ENCODE measurements at regions not wholly inside any gene's neighbourhood (a gene's known extent, or its start where the extent isn't known, plus 50 kb on each side); places are given as distances from the start of the nearest gene placed in this dataset.

DNA sequence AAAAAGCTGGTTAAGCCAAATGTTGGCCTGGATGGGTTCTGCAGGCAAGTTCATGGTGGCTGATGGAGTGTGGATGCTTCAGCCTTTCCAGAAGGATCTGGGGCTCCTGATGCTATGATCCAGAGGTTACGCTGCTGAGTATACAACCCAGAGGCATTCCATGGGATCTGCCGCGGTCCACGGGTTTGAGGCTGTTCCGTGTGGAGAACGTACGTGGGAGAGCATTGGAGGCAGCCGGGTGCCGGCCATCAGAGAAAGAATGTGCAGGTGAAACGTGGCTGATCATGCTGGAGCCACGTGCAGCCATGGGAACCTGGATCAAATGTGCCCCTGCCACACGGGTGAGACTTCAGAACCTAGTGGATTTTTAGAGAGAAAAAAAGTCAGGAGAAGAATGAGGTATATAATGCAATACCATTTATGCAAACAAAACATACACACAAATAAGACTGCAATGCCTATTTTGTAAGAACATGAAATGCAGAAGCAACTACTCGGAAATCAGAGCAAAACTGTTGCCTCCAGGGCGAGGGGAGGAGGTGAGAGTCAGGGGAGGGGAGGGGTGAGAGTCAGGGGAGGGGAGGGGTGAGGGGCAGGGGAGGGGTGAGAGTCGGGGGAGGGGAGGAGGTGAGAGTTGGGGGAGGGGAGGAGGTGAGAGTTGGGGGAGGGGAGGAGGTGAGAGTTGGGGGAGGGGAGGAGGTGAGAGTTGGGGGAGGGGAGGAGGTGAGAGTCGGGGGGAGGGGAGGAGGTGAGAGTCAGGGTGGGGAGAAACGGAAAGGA, 116.5 kb upstream of the C1orf174 start:
- no peak for DNase-seq (ENCODE audit: low read depth in 3 of 3)

GRCh38 chr1:4017636-4018365, 117.7 kb upstream of the C1orf174 start:
- DNase-seq (ENCODE audit: low read depth in 3 of 3) = no peak

- DNase-seq (ENCODE audit: low read depth in 3 of 3) = no peak
Measured at GRCh38 chr1:4018466-4019146, 118.5 kb upstream of the C1orf174 start.

DNA sequence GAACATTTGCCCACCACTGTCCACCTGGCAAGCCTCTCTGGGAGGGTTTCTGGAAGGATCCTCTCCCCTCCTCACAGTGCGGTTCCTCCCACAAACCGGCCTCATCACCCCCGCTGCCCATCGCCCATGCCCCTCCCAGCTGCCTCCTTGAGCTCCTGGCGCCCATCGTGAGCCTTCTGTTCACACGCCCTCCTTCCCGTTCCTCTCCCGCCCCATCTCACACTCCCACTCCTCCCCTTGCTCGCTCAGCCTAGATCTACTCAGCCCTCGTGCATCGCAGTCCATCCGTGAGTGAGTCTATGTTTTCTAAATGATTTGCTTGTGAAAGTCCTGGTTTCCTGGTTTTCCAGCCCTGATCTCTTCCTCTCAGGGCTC, 119.1 kb upstream of the C1orf174 start:
- DNase-seq (ENCODE audit: low read depth in 3 of 3) = no peak

DNA sequence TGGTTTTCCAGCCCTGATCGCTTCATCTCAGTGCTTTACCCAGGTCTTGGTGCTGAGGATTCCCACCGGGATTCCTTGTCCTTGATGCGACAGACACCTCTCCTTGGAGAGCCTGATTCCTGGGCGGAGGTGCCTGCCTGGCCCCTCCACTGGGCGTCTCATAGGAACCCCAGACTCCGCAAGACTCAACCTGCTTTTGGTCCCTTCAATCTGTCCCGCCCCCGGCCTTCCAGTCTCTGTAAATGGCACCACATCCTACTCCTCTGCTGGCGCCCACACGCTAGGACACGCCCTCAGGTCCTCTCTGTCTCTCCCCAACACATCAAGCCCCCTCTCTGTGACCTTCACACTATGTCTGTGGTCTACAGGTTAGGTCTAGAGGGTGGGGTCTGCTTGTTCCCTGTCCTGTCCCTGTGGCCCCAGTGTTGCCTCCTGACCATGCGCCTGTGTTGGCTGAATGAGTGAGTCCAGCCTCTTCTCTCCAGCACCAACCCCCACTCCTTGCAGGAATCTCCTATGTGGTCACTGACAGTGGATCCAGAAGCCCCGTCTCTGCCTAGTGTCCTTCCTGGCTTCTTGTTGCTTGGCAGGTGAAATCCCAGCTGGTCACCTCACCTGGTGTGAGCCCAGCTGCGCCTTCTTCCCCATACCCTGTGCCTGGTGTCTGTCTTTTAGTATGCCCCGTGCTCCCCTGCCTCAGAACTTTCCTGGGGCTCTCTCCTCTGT, 119.7 kb upstream of the C1orf174 start:
- DNase-seq (ENCODE audit: low read depth in 3 of 3) = no peak

- no peak for DNase-seq (ENCODE audit: low read depth in 3 of 3)
Measured at GRCh38 chr1:4020449-4020848, 120.4 kb upstream of the C1orf174 start.

GRCh38 chr1:4021136-4021973, 121.3 kb upstream of the C1orf174 start:
- no peak for DNase-seq (ENCODE audit: low read depth in 3 of 3)

- no peak for DNase-seq (ENCODE audit: low read depth in 3 of 3)
Measured at GRCh38 chr1:4021974-4022268, 121.8 kb upstream of the C1orf174 start.

DNA sequence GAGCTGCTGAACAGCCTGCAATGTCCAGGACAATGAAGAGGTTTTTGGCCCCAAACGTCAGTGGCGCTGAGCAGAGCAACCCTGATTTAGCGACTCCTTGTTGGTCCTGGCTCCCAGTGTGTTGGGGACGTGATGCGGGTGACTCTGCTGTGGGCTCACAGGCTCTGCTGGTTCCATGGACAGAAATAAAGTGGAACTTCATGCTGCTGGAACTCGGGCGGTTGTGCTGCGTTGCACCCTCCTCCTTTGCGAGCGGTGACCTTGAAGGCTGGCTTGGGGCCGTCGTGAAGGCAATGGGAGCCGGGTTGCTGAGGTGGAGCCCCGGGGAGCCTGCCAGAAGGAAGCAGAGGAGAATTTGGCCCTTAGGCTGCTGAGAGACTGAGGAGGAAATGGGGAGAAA, 122.6 kb upstream of the C1orf174 start:
- no peak for DNase-seq (ENCODE audit: low read depth in 3 of 3)

DNA sequence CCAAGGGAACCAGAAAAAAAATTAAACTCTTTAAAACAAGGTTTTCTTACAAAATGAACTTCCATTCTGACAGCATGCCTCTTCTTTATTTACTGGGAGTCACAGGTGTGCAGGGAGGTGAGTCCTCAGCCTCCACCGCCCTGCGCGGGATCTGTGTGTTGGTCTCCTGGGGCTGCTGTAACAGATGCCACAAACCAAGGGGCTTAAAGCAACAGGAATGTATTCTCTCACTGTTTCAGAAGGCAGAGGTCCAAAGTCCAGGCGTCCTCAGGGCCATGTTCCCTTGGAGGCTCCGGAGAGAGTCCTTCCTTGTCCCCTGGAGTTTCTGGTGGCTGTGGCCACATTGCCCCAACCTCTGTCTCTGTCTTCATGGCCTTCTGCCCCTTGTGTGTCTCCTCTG, 123.6 kb upstream of the C1orf174 start:
- no peak for DNase-seq (ENCODE audit: low read depth in 3 of 3)

DNA sequence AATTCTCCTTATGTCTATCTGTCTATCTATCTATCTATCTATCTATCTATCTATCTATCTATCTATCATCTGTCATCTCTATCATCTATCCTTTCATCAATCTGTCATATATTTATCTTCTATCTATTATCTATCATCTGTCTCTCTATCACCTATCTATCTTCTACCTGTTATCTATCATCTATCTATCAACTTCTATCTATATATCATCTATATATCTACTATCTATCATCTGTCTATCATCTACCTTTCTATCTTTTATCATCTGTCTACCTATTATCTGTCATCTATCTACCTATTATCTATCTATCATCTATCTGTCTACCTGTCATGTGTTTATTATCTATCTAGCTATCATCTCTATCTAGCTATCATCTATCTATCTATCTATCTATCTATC, 124.7 kb upstream of the C1orf174 start:
- DNase-seq (ENCODE audit: low read depth in 3 of 3) = no peak

GRCh38 chr1:4025752-4026151, 125.7 kb upstream of the C1orf174 start:
- no peak for DNase-seq (ENCODE audit: low read depth in 3 of 3)

DNA sequence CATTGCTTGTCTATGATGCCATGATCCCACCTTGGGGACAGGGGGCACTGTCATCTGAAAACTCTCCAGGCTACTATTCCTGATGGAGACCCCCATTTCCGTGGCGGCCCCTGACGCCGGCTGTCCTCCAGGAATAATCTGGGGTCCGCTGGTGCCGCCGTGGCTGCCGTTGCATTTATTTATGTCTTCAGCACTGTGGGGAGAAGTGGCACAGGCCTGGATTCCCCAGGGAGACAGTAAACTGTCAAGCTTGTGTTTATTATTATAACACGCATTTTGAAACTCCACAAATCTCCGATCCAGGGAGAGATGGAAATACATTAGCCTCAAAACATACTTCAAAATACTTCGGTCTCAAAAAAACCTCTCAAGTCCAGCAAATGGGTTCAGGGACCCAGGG, 126.9 kb upstream of the C1orf174 start:
- no peak for DNase-seq (ENCODE audit: low read depth in 3 of 3)

DNA sequence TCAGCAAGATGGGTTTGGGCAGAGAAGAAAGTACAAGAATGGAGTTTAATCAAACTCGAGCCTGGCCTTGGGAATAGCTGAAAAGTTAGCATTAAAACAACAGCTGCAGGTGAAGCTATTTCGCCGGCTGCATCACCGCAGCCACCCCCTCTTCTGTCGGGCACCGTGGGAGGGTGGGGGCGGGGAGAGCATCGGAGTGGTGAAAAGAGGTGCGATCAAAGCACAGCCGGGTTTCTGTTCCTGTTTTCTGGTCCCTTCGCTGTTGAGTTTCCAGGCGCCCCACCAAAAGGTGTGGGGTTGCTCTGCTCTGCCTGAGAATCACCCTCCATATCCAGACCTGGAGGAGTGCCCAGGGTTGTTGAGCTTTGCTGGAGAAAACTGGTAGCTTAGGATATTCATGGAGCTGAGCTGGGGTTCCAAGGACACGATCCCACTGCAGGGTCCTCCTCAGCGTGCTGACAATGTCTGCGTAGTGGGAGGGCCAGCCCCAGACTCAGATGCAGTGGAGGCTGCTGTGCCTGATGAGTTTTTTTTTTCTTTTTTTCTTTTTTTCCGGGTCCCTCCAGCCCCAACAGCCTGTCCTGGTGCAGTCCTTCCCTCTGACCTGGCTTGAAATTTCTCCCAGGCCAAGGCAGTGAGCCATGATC, 127.5 kb upstream of the C1orf174 start:
- DNase-seq (ENCODE audit: low read depth in 3 of 3) = no peak

DNA sequence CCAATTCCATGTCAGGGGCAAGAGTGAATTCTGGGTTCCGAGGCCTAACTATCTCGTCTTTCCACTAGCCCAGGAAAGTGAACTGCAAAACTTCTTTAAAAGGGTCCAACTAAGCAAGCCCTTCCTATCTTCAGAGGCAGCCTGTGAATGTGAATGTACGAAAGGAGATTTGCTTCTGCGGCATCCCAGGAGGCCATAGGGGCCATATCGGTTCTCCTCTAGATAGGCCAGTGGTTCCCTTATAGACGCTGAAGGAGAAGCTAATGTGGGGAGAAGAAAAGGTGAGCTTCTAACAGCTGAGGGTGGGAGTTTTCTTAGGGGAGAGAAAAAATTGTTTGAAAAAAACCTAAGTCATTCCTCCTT, 128.0 kb upstream of the C1orf174 start:
- no peak for DNase-seq (ENCODE audit: low read depth in 3 of 3)

- DNase-seq (ENCODE audit: low read depth in 3 of 3) = no peak
Measured at GRCh38 chr1:4029376-4029775, 129.3 kb upstream of the C1orf174 start.

DNA sequence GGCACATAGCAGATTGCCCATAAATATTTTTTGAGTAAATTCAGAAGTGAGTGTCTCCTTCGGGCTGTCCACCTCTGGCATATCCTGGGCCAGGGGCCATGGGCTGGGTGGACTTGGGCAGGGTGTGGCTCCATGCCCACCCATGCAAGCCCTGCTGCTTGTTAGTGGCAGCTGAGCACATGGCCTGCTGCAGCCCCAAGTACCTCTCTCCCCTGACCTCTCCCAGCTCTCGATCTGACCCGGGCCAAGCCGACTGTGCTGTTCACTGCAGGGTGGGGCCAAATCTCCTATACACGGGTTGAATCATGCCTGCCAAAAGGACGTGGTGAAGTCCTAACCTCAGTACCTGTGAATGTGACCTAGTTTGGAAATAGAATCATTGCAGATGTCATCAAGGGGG, 132.5 kb upstream of the C1orf174 start:
- DNase-seq (ENCODE audit: low read depth in 3 of 3) = no peak

DNA sequence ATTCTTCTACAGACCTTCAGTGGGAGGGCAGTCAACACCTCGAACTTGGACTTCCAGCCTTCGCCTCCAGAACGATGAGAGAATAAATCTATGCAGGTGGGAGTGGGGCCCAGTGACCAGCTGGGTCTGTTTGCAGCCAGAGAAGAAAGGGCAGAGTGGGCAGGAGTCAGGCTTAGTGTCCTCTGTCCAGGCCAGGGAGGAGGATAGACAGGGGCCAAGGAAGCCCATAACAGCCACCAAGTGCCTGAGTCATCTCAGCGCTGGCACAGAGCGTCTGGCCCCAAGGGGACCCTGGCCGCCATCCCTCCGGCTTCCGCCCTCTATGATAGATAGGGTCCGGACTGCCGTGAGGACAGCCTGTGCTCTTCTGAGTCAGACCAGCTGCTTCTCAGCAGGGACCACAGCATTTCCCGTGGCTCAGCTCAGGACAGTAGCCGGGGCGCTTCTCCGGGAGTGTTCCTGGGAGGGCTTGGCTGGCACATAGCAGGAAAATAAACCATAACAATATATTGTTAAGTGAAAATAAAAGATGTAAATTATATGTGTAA, 133.1 kb upstream of the C1orf174 start:
- DNase-seq (ENCODE audit: low read depth in 3 of 3) = no peak

DNA sequence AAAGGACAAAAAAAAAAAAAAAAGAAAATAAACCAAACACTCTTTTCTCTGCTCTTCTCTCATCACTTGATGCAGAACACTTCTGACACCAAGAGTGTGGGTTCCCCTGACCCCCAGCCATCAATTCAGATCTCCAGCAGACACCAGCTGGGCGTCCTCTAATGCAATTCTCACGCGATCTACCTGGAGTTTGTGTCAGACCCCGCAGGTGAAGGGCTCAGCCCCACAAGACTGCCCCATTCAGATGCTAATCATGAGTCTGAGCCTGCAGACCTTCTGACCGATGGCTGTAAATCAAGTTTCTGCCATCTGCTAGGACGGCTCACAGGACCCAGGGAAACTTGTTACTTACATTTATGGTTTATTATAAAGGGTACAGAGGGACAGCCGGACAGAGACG, 133.6 kb upstream of the C1orf174 start:
- DNase-seq (ENCODE audit: low read depth in 3 of 3) = no peak

- DNase-seq (ENCODE audit: low read depth in 3 of 3) = no peak
Measured at GRCh38 chr1:4034318-4034887, 134.3 kb upstream of the C1orf174 start.

Data from stimulated activated CD4-positive, alpha-beta T cell treated with anti-CD3 and anti-CD28 coated beads, TNF-alpha, amount 100 ng/mL, for 4 hours (primary cell).